ENCODE measurements at regions not wholly inside any gene's neighbourhood (a gene's known extent, or its start where the extent isn't known, plus 50 kb on each side); places are given as distances from the start of the nearest gene placed in this dataset.
"Not testable (repeated sequence)": the region's sequence is repeated elsewhere in the genome, so short reads cannot be mapped to it uniquely, and the experiment has no call there.

DNA sequence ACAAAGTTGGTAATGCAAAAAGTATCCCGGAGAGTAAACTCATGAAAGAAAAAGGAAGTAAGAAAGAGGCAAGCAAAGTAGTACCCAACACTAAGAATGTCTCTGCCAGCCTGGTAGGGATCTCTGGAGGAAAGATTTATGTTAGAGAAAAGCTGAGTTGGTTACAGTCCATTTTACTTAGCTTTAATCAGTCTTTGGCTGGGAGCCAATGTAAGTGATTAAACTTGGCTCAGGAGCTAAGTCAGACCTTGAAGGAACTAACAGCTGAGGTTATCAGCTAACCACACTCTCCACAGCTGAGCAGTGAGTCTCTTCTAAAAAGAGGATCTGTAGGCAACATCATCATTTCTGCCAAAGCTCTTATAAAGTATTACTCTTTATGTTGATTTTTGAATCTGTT is 148.0 kb downstream of the ANKRD7 start:
- ChIA-PET POLR2A (no interaction called here), CTCF (no interaction called here)
- DNase-seq (ENCODE audit: extremely low spot score): peak; percentile 6
- TF ChIP-seq ZNF384 (IDR thresholded peaks at IDR 0.05) (no peak), SP1 (IDR thresholded peaks at IDR 0.05) (no peak), ELF4 (IDR thresholded peaks at IDR 0.05) (no peak), FOXA1 (IDR thresholded peaks at IDR 0.05) (no peak)

DNA sequence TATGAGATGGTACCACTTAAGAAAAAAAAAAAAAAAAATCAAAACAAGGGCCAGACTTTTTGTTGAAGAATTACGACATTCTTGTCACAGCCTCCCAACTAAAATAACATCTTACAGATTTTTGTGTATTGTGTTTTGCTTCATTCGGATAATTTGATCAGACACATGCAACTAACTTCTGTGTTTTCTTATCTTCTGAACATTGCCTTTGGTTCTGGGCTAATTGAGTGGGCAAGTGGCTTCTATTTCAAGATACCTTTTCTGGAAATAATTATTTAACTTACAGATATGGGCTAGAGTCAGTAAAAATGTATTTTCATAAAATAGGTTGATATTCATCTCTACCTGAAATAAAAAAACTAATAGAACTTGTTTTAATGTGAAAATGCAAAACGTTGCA is 165.1 kb downstream of the ANKRD7 start:
- CTCF ChIA-PET: no interaction called here
- TF ChIP-seq SP1 (IDR thresholded peaks at IDR 0.05) (no peak), ZNF384 (IDR thresholded peaks at IDR 0.05) (no peak), ELF4 (IDR thresholded peaks at IDR 0.05) (no peak), TARDBP (IDR thresholded peaks at IDR 0.05) (no peak), L3MBTL2 (conservative IDR thresholded peaks at IDR 0.05) (no peak), BHLHE40 (IDR thresholded peaks at IDR 0.05; ENCODE audit: borderline replicate concordance) (no peak), FOXM1 (IDR thresholded peaks at IDR 0.05; ENCODE audit: borderline replicate concordance) (no peak), FOXK2 (IDR thresholded peaks at IDR 0.05) (no peak), HDGF (IDR thresholded peaks at IDR 0.05; ENCODE audit: borderline replicate concordance) (no peak), LEF1 (IDR thresholded peaks at IDR 0.05; ENCODE audit: borderline replicate concordance) (no peak), ARNT (IDR thresholded peaks at IDR 0.05) (no peak)

DNA sequence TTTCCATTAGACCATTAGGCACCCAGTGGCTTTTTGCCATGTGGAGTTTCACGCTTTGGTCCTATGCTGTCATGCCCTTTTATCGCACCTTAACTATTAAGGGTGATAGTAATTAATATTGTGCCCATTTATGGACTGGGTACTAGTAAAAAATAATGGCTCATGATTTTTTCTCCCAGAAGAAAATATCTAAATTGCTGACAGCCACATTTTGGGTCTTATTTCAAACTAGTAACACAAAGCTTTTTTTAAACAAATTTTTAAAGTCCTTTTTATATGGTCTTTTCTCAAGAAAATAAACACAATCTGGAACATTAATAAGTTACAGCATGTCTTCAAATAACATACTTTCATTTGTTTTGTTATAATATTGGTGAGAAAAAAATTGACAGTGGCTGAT is 179.7 kb downstream of the ANKRD7 start:
- no peak for DNase-seq (ENCODE audit: extremely low spot score)
- ChIA-PET CTCF (no interaction called here), POLR2A (no interaction called here)
- TF ChIP-seq FOXM1 (IDR thresholded peaks at IDR 0.05; ENCODE audit: borderline replicate concordance) (no peak), ZNF384 (IDR thresholded peaks at IDR 0.05) (no peak), SUZ12 (IDR thresholded peaks at IDR 0.05) (no peak), NFRKB (IDR thresholded peaks at IDR 0.05) (no peak), FOXK2 (IDR thresholded peaks at IDR 0.05) (no peak), TARDBP (IDR thresholded peaks at IDR 0.05) (no peak), FOXA1 (IDR thresholded peaks at IDR 0.05) (no peak), ARNT (IDR thresholded peaks at IDR 0.05) (no peak), L3MBTL2 (conservative IDR thresholded peaks at IDR 0.05) (no peak), CTBP1 (IDR thresholded peaks at IDR 0.05; ENCODE audit: borderline replicate concordance) (no peak), ELF4 (IDR thresholded peaks at IDR 0.05) (no peak), HDGF (IDR thresholded peaks at IDR 0.05; ENCODE audit: borderline replicate concordance) (no peak), LEF1 (IDR thresholded peaks at IDR 0.05; ENCODE audit: borderline replicate concordance) (no peak), SP1 (IDR thresholded peaks at IDR 0.05) (no peak)
- TF ChIP-seq, protein P1, sequence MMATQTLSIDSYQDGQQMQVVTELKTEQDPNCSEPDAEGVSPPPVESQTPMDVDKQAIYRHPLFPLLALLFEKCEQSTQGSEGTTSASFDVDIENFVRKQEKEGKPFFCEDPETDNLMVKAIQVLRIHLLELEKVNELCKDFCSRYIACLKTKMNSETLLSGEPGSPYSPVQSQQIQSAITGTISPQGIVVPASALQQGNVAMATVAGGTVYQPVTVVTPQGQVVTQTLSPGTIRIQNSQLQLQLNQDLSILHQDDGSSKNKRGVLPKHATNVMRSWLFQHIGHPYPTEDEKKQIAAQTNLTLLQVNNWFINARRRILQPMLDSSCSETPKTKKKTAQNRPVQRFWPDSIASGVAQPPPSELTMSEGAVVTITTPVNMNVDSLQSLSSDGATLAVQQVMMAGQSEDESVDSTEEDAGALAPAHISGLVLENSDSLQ (IDR thresholded peaks at IDR 0.05): no peak

More for the DNA sequence above, 165.1 kb downstream of the ANKRD7 start:
- POLR2A ChIA-PET: no interaction called here
- DNase-seq (ENCODE audit: extremely low spot score): no peak

DNA sequence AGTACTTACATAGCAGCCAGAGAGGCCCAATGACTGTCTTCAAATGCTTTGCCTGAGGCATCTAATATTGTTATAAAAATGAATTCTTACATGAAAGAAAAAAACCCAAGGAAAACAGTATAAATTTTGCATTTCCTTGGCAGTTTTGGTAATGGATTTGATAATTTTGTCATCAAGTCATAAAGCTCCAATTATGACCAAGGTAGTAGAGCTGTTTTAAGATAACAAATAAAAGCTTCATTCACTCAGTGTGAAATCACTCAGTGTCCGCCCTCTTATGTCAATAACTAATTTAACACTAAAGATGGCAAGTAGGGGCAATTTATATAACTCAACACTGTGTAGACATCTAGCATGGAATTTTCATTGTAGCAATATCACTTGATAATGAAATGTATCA is 193.9 kb downstream of the ANKRD7 start:
- TF ChIP-seq, protein P1 (IDR thresholded peaks at IDR 0.05): peak; percentile 61
- TF ChIP-seq FOXA1 (IDR thresholded peaks at IDR 0.05): no peak
- CTCF ChIA-PET: no interaction called here
- no peak for DNase-seq (ENCODE audit: extremely low spot score)
- POLR2A ChIA-PET: no interaction called here

DNA sequence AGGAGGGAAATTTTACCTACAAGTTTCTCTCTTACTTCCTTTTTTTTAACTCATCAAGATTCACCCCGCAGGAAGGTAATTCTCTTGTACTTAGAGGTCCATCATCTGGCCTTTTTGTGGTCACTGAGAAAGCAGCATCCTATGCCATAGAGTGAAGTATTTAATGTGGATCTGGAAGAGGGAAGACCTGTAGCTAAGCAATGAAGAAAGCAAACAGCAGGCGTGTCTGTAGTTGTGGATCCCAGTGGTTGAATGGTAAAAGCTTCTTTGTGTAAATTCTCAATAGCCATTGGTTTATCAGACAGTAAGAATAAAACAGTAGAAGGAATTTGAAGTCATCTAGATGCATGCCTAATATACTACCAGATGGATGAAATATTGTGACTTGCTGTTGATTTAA is 196.4 kb downstream of the ANKRD7 start:
- CTCF ChIA-PET: no interaction called here
- no peak for DNase-seq (ENCODE audit: extremely low spot score)
- POLR2A ChIA-PET: no interaction called here
- TF ChIP-seq TARDBP (IDR thresholded peaks at IDR 0.05) (no peak), FOXK2 (IDR thresholded peaks at IDR 0.05) (no peak), L3MBTL2 (conservative IDR thresholded peaks at IDR 0.05) (no peak)
- TF ChIP-seq, protein P1 (IDR thresholded peaks at IDR 0.05): no peak

DNA sequence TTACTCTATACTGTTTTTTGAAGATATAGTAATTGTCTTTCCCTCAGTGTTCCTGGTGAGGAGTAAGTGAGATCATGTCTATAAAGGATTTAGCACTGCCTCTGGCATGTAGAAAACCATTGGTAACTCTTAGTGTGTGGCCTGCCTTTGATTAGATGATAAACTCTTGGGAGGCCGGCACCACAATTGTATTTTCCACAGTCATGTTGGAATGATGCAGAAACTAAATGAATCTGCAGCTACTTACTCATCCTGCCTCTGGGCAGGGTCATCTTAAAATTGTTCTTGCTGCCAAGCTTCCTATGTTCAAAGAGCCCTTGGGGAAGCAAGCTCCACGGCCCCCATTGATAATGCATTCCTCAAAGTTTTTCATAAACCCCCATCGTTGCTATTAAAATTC is 204.6 kb downstream of the ANKRD7 start:
- no peak for TF ChIP-seq ELF4 (IDR thresholded peaks at IDR 0.05)
- TF ChIP-seq, protein P1 (IDR thresholded peaks at IDR 0.05): no peak
- no peak for TF ChIP-seq BHLHE40 (IDR thresholded peaks at IDR 0.05; ENCODE audit: borderline replicate concordance)
- no peak for TF ChIP-seq NFRKB (IDR thresholded peaks at IDR 0.05)
- TF ChIP-seq SUZ12 (IDR thresholded peaks at IDR 0.05): no peak
- no peak for TF ChIP-seq HDGF (IDR thresholded peaks at IDR 0.05; ENCODE audit: borderline replicate concordance)
- TF ChIP-seq ZNF384 (IDR thresholded peaks at IDR 0.05): no peak
- no peak for TF ChIP-seq ARNT (IDR thresholded peaks at IDR 0.05)
- no peak for TF ChIP-seq FOXA1 (IDR thresholded peaks at IDR 0.05)
- TF ChIP-seq FOXK2 (IDR thresholded peaks at IDR 0.05): no peak
- no peak for TF ChIP-seq L3MBTL2 (conservative IDR thresholded peaks at IDR 0.05)
- TF ChIP-seq CTBP1 (IDR thresholded peaks at IDR 0.05; ENCODE audit: borderline replicate concordance): no peak
- TF ChIP-seq FOXM1 (IDR thresholded peaks at IDR 0.05; ENCODE audit: borderline replicate concordance): no peak
- no peak for TF ChIP-seq TARDBP (IDR thresholded peaks at IDR 0.05)
- TF ChIP-seq SP1 (IDR thresholded peaks at IDR 0.05): no peak
- DNase-seq (ENCODE audit: extremely low spot score): no peak
- POLR2A ChIA-PET: no interaction called here
- CTCF ChIA-PET: no interaction called here

DNA sequence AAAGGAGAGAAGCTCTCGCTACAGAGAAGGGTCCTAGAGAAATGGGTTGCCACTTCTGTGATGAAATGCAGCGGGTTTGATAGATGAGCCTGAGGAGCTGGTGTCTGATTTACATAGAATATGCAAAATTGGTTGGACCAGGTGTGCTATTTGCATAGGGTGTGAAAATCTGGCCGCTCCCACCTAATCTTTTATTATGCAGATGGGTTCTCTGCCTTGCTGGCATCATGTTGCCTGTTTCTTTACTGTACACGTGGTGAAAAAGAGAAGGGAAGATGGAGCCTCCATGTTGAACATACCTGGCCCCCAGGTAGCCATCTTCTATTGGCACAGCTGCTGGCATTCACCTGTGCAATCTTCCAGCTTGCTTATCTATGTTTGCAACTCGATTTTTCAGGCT is 212.2 kb downstream of the ANKRD7 start:
- no peak for DNase-seq (ENCODE audit: extremely low spot score)
- no peak for TF ChIP-seq ELF4 (IDR thresholded peaks at IDR 0.05)
- no peak for TF ChIP-seq FOXK2 (IDR thresholded peaks at IDR 0.05)
- TF ChIP-seq NFRKB (IDR thresholded peaks at IDR 0.05): no peak
- TF ChIP-seq SUZ12 (IDR thresholded peaks at IDR 0.05): no peak
- no peak for TF ChIP-seq HDGF (IDR thresholded peaks at IDR 0.05; ENCODE audit: borderline replicate concordance)
- no peak for TF ChIP-seq ARNT (IDR thresholded peaks at IDR 0.05)
- no peak for TF ChIP-seq FOXM1 (IDR thresholded peaks at IDR 0.05; ENCODE audit: borderline replicate concordance)
- no peak for TF ChIP-seq TARDBP (IDR thresholded peaks at IDR 0.05)
- TF ChIP-seq CTBP1 (IDR thresholded peaks at IDR 0.05; ENCODE audit: borderline replicate concordance): no peak
- TF ChIP-seq LEF1 (IDR thresholded peaks at IDR 0.05; ENCODE audit: borderline replicate concordance): no peak
- TF ChIP-seq ZNF384 (IDR thresholded peaks at IDR 0.05): no peak
- no peak for TF ChIP-seq SP1 (IDR thresholded peaks at IDR 0.05)
- ChIA-PET CTCF (no interaction called here), POLR2A (no interaction called here)

DNA sequence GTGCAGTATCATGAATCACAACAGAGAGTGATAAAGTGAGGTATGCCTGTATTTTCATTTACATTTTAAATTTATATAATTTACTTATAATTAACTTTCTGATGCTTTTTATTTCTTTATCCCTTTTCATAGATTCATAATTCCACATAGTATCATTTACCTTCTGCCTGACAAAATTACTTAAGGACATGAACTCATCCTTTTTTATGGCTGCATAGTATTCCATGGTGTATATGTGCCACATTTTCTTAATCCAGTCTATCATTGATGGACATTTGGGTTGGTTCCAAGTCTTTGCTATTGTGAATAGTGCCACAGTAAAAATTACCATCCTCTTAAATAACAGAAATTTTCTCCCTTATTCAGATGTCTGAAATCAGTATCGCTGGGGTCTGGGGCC is 224.5 kb downstream of the ANKRD7 start:
- POLR2A ChIA-PET: not testable (repeated sequence)

More for the DNA sequence above, 224.5 kb downstream of the ANKRD7 start:
- CTCF ChIA-PET; DNase-seq (ENCODE audit: extremely low spot score): not testable (repeated sequence)
